ENCODE measurements at regions not wholly inside any gene's neighbourhood (a gene's known extent, or its start where the extent isn't known, plus 50 kb on each side); places are given as distances from the start of the nearest gene placed in this dataset.

- Histone ChIP-seq H3K36me3 (no peaks in the 10 kb centered on the region), H3K27me3 (no peaks in the 10 kb centered on the region), H3K4me1 (ENCODE audit: insufficient read depth) (no peaks in the 10 kb centered on the region), H3K9me3 (no peaks in the 10 kb centered on the region), H3K4me3 (no peak overlapping the region), H3K27ac (no peak overlapping the region)
- WGBS, 3 donors, result 71 to 79% (median 78%) methylated on average over 10 of the region's 10 CpGs
- intact Hi-C loops (cut with DNase I), result no loop called here
- no peak for DNase-seq
- TF ChIP-seq CTCF (IDR thresholded peaks at IDR 0.05), result no peak
- TF ChIP-seq EP300 (IDR thresholded peaks at IDR 0.05), result no peak
- TF ChIP-seq POLR2A (IDR thresholded peaks at IDR 0.05), result no peak
Observed at GRCh38 chr6:1037430-1038202, 274.3 kb upstream of the FOXQ1 start.

GRCh38 chr6:1035401-1035800 lies 276.5 kb upstream of the FOXQ1 start:
- WGBS, 3 donors, result 66 to 70% (median 69%) methylated on average over 11 of the region's 11 CpGs
- TF ChIP-seq CTCF (IDR thresholded peaks at IDR 0.05), result no peak
- intact Hi-C loops (cut with DNase I), result no loop called here

GRCh38 chr6:1031720-1032119 lies 280.2 kb upstream of the FOXQ1 start:
- Histone ChIP-seq H3K4me3 (no peak overlapping the region), H3K27me3 (no peaks in the 10 kb centered on the region), H3K36me3 (no peaks in the 10 kb centered on the region), H3K9me3 (no peaks in the 10 kb centered on the region), H3K4me1 (ENCODE audit: insufficient read depth) (no peaks in the 10 kb centered on the region), H3K27ac (no peak overlapping the region)
- no peak for DNase-seq
- intact Hi-C loops (cut with DNase I), result no loop called here
- TF ChIP-seq CTCF (IDR thresholded peaks at IDR 0.05), result no peak
- no peak for TF ChIP-seq POLR2A (IDR thresholded peaks at IDR 0.05)
- TF ChIP-seq EP300 (IDR thresholded peaks at IDR 0.05), result no peak
- 59 to 68% (median 59%) methylated on average over 2 of the region's 2 CpGs for WGBS, 3 donors

More at GRCh38 chr6:1035401-1035800, 276.5 kb upstream of the FOXQ1 start:
- no peak overlapping the region for H3K27ac ChIP-seq
- no peaks in the 10 kb centered on the region for H3K9me3 ChIP-seq
- H3K4me1 ChIP-seq (ENCODE audit: insufficient read depth), result no peaks in the 10 kb centered on the region
- H3K4me3 ChIP-seq, result no peak overlapping the region
- no peaks in the 10 kb centered on the region for H3K27me3 ChIP-seq
- H3K36me3 ChIP-seq, result no peaks in the 10 kb centered on the region
- DNase-seq, result no peak

GRCh38 chr6:1029141-1029540 lies 282.8 kb upstream of the FOXQ1 start:
- TF ChIP-seq POLR2A (IDR thresholded peaks at IDR 0.05) (no peak), CTCF (IDR thresholded peaks at IDR 0.05) (no peak), EP300 (IDR thresholded peaks at IDR 0.05) (no peak)

More at GRCh38 chr6:1029141-1029540, 282.8 kb upstream of the FOXQ1 start:
- H3K9me3 ChIP-seq, result no peaks in the 10 kb centered on the region
- no peak for DNase-seq
- WGBS, 3 donors, result 39 to 55% (median 43%) methylated on average over 5 of the region's 5 CpGs
- H3K4me1 ChIP-seq (ENCODE audit: insufficient read depth), result no peaks in the 10 kb centered on the region
- H3K27ac ChIP-seq, result no peak overlapping the region
- H3K4me3 ChIP-seq, result no peak overlapping the region
- intact Hi-C loops (cut with DNase I), result no loop called here
- H3K36me3 ChIP-seq, result no peaks in the 10 kb centered on the region
- H3K27me3 ChIP-seq, result no peaks in the 10 kb centered on the region

All from ovary (tissue), 7 donors.